ENCODE measurements at regions not wholly inside any gene's neighbourhood (a gene's known extent, or its start where the extent isn't known, plus 50 kb on each side); places are given as distances from the start of the nearest gene placed in this dataset.

DNA sequence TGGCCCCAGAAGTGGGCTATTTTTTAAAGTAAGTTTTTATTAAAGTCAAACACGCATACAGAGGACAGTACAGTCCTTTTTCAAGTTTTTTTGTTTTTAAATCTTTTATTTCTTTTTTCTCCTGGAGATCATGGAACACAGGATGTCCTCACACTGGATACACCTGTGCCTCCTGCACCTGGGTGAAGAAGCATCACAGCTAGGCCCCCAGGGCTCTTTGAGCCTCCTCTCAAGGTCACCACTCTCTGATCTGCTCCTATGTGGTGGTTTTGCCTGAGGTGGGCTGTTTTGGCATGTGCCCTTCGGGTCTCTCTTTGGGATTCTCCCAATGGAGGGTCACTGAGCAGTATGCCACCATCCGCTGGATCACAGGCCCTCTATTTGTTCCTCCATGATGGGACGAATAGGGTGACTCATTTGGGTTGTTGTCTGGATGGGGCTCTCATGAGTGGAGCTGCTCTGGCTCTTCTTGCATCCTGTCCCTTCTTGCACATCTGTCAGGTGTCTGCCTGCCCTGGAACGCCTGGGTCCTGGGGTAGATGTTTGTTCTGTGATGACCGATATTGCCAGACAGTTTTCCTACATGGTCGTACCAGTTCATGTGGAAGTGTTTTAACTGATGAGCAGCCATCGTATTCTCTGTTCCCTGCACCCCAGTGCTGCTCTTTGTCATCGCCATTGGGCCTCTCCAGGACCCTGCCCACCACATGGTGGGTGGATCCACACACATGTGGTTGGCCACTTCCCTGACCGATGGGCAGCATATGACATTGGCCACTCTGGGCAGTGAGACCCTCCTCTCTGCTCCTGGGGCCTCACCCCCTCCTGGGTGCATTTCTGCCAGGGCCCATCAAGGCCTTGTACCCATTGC is 55.2 kb upstream of the MED9 start:
- TF ChIP-seq, protein P1, sequence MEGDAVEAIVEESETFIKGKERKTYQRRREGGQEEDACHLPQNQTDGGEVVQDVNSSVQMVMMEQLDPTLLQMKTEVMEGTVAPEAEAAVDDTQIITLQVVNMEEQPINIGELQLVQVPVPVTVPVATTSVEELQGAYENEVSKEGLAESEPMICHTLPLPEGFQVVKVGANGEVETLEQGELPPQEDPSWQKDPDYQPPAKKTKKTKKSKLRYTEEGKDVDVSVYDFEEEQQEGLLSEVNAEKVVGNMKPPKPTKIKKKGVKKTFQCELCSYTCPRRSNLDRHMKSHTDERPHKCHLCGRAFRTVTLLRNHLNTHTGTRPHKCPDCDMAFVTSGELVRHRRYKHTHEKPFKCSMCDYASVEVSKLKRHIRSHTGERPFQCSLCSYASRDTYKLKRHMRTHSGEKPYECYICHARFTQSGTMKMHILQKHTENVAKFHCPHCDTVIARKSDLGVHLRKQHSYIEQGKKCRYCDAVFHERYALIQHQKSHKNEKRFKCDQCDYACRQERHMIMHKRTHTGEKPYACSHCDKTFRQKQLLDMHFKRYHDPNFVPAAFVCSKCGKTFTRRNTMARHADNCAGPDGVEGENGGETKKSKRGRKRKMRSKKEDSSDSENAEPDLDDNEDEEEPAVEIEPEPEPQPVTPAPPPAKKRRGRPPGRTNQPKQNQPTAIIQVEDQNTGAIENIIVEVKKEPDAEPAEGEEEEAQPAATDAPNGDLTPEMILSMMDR (IDR thresholded peaks at IDR 0.05; ENCODE audit: borderline replicate concordance, insufficient read depth, low read depth, low read length): no peak
- H3K4me3 ChIP-seq (ENCODE audit: low read depth, low read length): no peak overlapping the region

GRCh38 chr17:17422217-17422610 is 54.6 kb upstream of the MED9 start:
- TF ChIP-seq, protein P1 (IDR thresholded peaks at IDR 0.05; ENCODE audit: borderline replicate concordance, insufficient read depth, low read depth, low read length): no peak
- no peak overlapping the region for H3K4me3 ChIP-seq (ENCODE audit: low read depth, low read length)

GRCh38 chr17:17422641-17423040 is 54.2 kb upstream of the MED9 start:
- TF ChIP-seq, protein P1 (IDR thresholded peaks at IDR 0.05; ENCODE audit: borderline replicate concordance, insufficient read depth, low read depth, low read length): no peak
- no peak overlapping the region for H3K4me3 ChIP-seq (ENCODE audit: low read depth, low read length)

DNA sequence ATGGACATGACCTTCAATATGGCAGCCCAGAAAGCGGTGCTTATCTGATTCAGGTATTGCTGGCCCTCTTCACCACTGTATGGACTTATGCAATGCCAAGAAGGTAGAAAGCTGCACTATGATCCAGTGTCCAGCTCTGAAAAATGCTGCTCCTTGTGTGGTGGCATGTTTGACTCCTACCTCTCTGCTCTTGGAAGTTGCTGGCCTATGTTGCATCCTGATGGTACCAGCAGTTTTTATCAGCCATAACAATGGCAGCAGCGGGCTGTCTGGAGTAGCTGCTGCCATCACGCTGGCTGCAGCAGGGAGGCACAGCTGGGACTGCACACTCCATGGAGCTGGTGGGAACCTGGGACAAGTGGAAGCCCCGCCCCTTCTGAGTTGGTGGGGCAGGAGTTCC is 53.1 kb upstream of the MED9 start:
- H3K4me3 ChIP-seq (ENCODE audit: low read depth, low read length): no peak overlapping the region
- TF ChIP-seq, protein P1 (IDR thresholded peaks at IDR 0.05; ENCODE audit: borderline replicate concordance, insufficient read depth, low read depth, low read length): no peak

- TF ChIP-seq, protein P1 (IDR thresholded peaks at IDR 0.05; ENCODE audit: borderline replicate concordance, insufficient read depth, low read depth, low read length): no peak
- no peak overlapping the region for H3K4me3 ChIP-seq (ENCODE audit: low read depth, low read length)
Observed at GRCh38 chr17:17424552-17424951, 52.2 kb upstream of the MED9 start.

- H3K4me3 ChIP-seq (ENCODE audit: low read depth, low read length): no peak overlapping the region
- TF ChIP-seq, protein P1 (IDR thresholded peaks at IDR 0.05; ENCODE audit: borderline replicate concordance, insufficient read depth, low read depth, low read length): no peak
Observed at GRCh38 chr17:17425005-17425404, 51.8 kb upstream of the MED9 start.

GRCh38 chr17:17425591-17425990 is 51.2 kb upstream of the MED9 start:
- TF ChIP-seq, protein P1 (IDR thresholded peaks at IDR 0.05; ENCODE audit: borderline replicate concordance, insufficient read depth, low read depth, low read length): no peak
- no peak overlapping the region for H3K4me3 ChIP-seq (ENCODE audit: low read depth, low read length)

Measured in GM12875 (cell line).